Neural cell (in vitro differentiated cells): ENCODE measurements at regions not wholly inside any gene's neighbourhood (a gene's known extent, or its start where the extent isn't known, plus 50 kb on each side); places are given as distances from the start of the nearest gene placed in this dataset.

ENCODE experiments used
- CTCF ChIP-seq: fragments of 450-650 bp; IDR thresholded peaks from 2 replicates; pipeline ENCODE4 v1.5.1; 2014; ENCODE audit warnings: antibody characterized with exemption, mild to moderate bottlenecking, moderate library complexity; ENCODE audit not compliant: poor library complexity, severe bottlenecking
- EP300 ChIP-seq: fragments of 450-650 bp; conservative IDR thresholded peaks from 2 replicates; pipeline ENCODE4 v1.6.1; 2014; ENCODE audit warnings: antibody characterized with exemption, mild to moderate bottlenecking, moderate library complexity; ENCODE audit not compliant: poor library complexity, severe bottlenecking
- EZH2 ChIP-seq: fragments of 200-600, 300-800 bp; shearing (Covaris generic), sonication (generic); IDR thresholded peaks from 2 replicates; pipeline ENCODE4 v1.6.1; 2014; ENCODE audit warnings: antibody characterized with exemption, low read length, borderline replicate concordance, mild to moderate bottlenecking; ENCODE audit not compliant: insufficient read depth, poor library complexity, severe bottlenecking
- POLR2AphosphoS5 ChIP-seq: IDR thresholded peaks from 2 replicates; pipeline ENCODE4 v1.6.1; 2012
- RAD21 ChIP-seq: fragments of 450-650 bp; conservative IDR thresholded peaks from 2 replicates; pipeline ENCODE4 v1.6.1; 2014; ENCODE audit warnings: antibody characterized with exemption, mild to moderate bottlenecking, moderate library complexity
- REST ChIP-seq: IDR thresholded peaks from 2 replicates; pipeline ENCODE4 v1.6.1; 2012; ENCODE audit warnings: borderline replicate concordance

- no peak for TF ChIP-seq POLR2AphosphoS5
- TF ChIP-seq EZH2 = no peak
- TF ChIP-seq CTCF = no peak
- TF ChIP-seq REST = no peak
- no peak for TF ChIP-seq RAD21
- TF ChIP-seq EP300 = no peak
Measured at GRCh38 chr11:95569207-95569606, 220.4 kb downstream of the FAM76B start.
